ENCODE measurements at regions not wholly inside any gene's neighbourhood (a gene's known extent, or its start where the extent isn't known, plus 50 kb on each side); places are given as distances from the start of the nearest gene placed in this dataset.

DNA sequence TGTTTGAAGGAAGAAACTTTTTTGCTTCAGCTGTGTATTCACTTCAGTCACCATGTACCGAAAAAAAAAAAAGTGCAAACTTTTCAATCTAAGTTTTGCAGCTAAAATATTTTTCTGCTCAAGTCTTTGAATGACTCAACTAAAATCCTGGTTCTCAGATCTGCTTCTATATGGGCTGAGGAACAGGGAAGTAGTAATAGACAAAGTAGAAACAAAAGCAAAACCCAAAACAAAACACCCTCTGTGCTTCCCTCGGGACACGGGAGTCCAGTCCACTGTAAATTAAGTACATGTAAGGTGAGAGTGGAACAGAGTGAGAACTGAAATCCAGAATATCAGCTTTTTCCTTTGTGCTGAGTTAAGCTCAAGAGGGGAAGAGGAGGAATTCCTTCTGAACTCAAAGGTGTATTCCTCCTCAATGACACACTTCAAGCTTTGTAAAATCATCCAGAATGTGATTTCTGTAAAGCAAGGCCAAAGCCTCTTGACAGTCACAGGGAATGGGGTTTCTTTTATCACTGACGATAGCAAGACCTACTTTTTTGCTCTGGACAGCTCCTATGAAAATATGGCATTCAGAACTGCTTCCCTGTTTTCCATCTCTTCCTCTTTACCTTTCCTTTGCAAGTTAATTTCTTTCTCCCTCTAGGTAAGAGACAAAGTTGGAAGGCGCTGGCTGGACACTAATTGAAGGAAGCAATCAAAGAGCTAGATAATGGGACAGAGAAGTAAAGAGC, 433.5 kb upstream of the MMADHC start:
- Mint-ChIP-seq H3K36me3 (ENCODE audit: insufficient read depth) (no peaks in the 10 kb centered on the region), H3K27ac (no peak overlapping the region), H3K4me1 (ENCODE audit: low read depth) (peaks cover 3% of the 10 kb centered on the region), H3K27me3 (no peaks in the 10 kb centered on the region), H3K4me3 (ENCODE audit: low read depth) (no peak overlapping the region), H3K9me3 (ENCODE audit: low read depth) (no peaks in the 10 kb centered on the region)
- DNase-seq (ENCODE audit: low spot score, unreplicated experiment) = no peak
- TF ChIP-seq CTCF (IDR thresholded peaks at IDR 0.05; ENCODE audit: unreplicated experiment) = no peak

- peaks cover 3% of the 10 kb centered on the region for H3K4me1 Mint-ChIP-seq (ENCODE audit: low read depth)
Measured at GRCh38 chr2:150020221-150020620, 432.6 kb upstream of the MMADHC start.

GRCh38 chr2:150019063-150019462, 431.5 kb upstream of the MMADHC start:
- Mint-ChIP-seq H3K36me3 (ENCODE audit: insufficient read depth) (no peaks in the 10 kb centered on the region), H3K9me3 (ENCODE audit: low read depth) (no peaks in the 10 kb centered on the region), H3K27ac (no peak overlapping the region), H3K27me3 (no peaks in the 10 kb centered on the region), H3K4me1 (ENCODE audit: low read depth) (peaks cover 3% of the 10 kb centered on the region), H3K4me3 (ENCODE audit: low read depth) (no peak overlapping the region)
- no peak for DNase-seq (ENCODE audit: low spot score, unreplicated experiment)
- TF ChIP-seq CTCF (IDR thresholded peaks at IDR 0.05; ENCODE audit: unreplicated experiment) = no peak

More at GRCh38 chr2:150020221-150020620, 432.6 kb upstream of the MMADHC start:
- Mint-ChIP-seq H3K4me3 (ENCODE audit: low read depth) (no peak overlapping the region), H3K36me3 (ENCODE audit: insufficient read depth) (no peaks in the 10 kb centered on the region), H3K9me3 (ENCODE audit: low read depth) (no peaks in the 10 kb centered on the region), H3K27ac (no peak overlapping the region), H3K27me3 (no peaks in the 10 kb centered on the region)
- TF ChIP-seq CTCF (IDR thresholded peaks at IDR 0.05; ENCODE audit: unreplicated experiment) = no peak
- DNase-seq (ENCODE audit: low spot score, unreplicated experiment) = no peak

- TF ChIP-seq CTCF (IDR thresholded peaks at IDR 0.05; ENCODE audit: unreplicated experiment) = no peak
- Mint-ChIP-seq H3K27me3 (no peaks in the 10 kb centered on the region), H3K27ac (no peak overlapping the region), H3K4me3 (ENCODE audit: low read depth) (no peak overlapping the region), H3K9me3 (ENCODE audit: low read depth) (no peaks in the 10 kb centered on the region), H3K4me1 (ENCODE audit: low read depth) (no peaks in the 10 kb centered on the region), H3K36me3 (ENCODE audit: insufficient read depth) (no peaks in the 10 kb centered on the region)
- no peak for DNase-seq (ENCODE audit: low spot score, unreplicated experiment)
Measured at GRCh38 chr2:150012986-150013385, 425.4 kb upstream of the MMADHC start.

GRCh38 chr2:150011161-150011730, 423.7 kb upstream of the MMADHC start:
- Mint-ChIP-seq H3K9me3 (ENCODE audit: low read depth) (no peaks in the 10 kb centered on the region), H3K4me1 (ENCODE audit: low read depth) (no peaks in the 10 kb centered on the region), H3K27ac (no peak overlapping the region), H3K4me3 (ENCODE audit: low read depth) (no peak overlapping the region), H3K36me3 (ENCODE audit: insufficient read depth) (no peaks in the 10 kb centered on the region), H3K27me3 (no peaks in the 10 kb centered on the region)
- no peak for DNase-seq (ENCODE audit: low spot score, unreplicated experiment)
- TF ChIP-seq CTCF (IDR thresholded peaks at IDR 0.05; ENCODE audit: unreplicated experiment) = no peak
